Panc1 (cell line): ENCODE measurements at regions not wholly inside any gene's neighbourhood (a gene's known extent, or its start where the extent isn't known, plus 50 kb on each side); places are given as distances from the start of the nearest gene placed in this dataset.

Source experiments
- CTCF ChIP-seq: fragments of 450-650 bp; IDR thresholded peaks from 2 replicates; pipeline ENCODE4 v1.5.1; 2017; ENCODE audit warnings: mild to moderate bottlenecking
- REST ChIP-seq, 2 experiments: IDR thresholded peaks; 2 replicates each; pipeline ENCODE4 v1.6.1; 2011 to 2012; ENCODE audit warnings: low read depth in 2 of 2, control low read depth in 1 of 2, low read length in 1 of 2, mild to moderate bottlenecking in 1 of 2, moderate library complexity in 1 of 2; ENCODE audit not compliant: insufficient read depth in 1 of 2
- TCF7L2 ChIP-seq: IDR thresholded peaks from 2 replicates; pipeline ENCODE4 v1.6.1; 2011; ENCODE audit warnings: mild to moderate bottlenecking, low read depth, low read length, inconsistent platforms

GRCh38 chr18:39232490-39232889, 1666.9 kb upstream of the CELF4 start:
- TF ChIP-seq CTCF = no peak
- TF ChIP-seq REST (IDR thresholded peaks at IDR 0.05; ENCODE audit: insufficient read depth in 1 of 2, low read depth in 2 of 2, low read length in 1 of 2) = no peak
- TF ChIP-seq TCF7L2 = no peak
